ENCODE measurements at regions not wholly inside any gene's neighbourhood (a gene's known extent, or its start where the extent isn't known, plus 50 kb on each side); places are given as distances from the start of the nearest gene placed in this dataset.
"Not testable (repeated sequence)": the region's sequence is repeated elsewhere in the genome, so short reads cannot be mapped to it uniquely, and the experiment has no call there.

GRCh38 chr5:74402553-74402952, 238.0 kb downstream of the ENC1 start:
- no peak for DNase-seq (ENCODE audit: low read depth)

GRCh38 chr5:74401946-74402320, 238.6 kb downstream of the ENC1 start:
- no peak for DNase-seq (ENCODE audit: low read depth)

- no peak for DNase-seq (ENCODE audit: low read depth)
Measured at GRCh38 chr5:74401281-74401945, 239.1 kb downstream of the ENC1 start.

GRCh38 chr5:74400067-74400466, 240.5 kb downstream of the ENC1 start:
- no peak for DNase-seq (ENCODE audit: low read depth)

- no peak for DNase-seq (ENCODE audit: low read depth)
Measured at GRCh38 chr5:74396913-74397622, 243.5 kb downstream of the ENC1 start.

- DNase-seq (ENCODE audit: low read depth) = no peak
Measured at GRCh38 chr5:74394916-74395880, 245.3 kb downstream of the ENC1 start.

GRCh38 chr5:74394528-74394915, 246.0 kb downstream of the ENC1 start:
- no peak for DNase-seq (ENCODE audit: low read depth)

- DNase-seq (ENCODE audit: low read depth) = no peak
Measured at GRCh38 chr5:74393943-74394342, 246.6 kb downstream of the ENC1 start.

- DNase-seq (ENCODE audit: low read depth) = no peak
Measured at GRCh38 chr5:74392711-74393351, 247.7 kb downstream of the ENC1 start.

- DNase-seq (ENCODE audit: low read depth) = no peak
Measured at GRCh38 chr5:74391410-74391809, 249.1 kb downstream of the ENC1 start.

GRCh38 chr5:74390822-74391221, 249.7 kb downstream of the ENC1 start:
- DNase-seq (ENCODE audit: low read depth) = no peak

GRCh38 chr5:74390306-74390637, 250.3 kb downstream of the ENC1 start:
- DNase-seq (ENCODE audit: low read depth) = no peak

GRCh38 chr5:74389531-74390305, 250.8 kb downstream of the ENC1 start:
- no peak for DNase-seq (ENCODE audit: low read depth)

- not testable (repeated sequence) for DNase-seq (ENCODE audit: low read depth)
Measured at GRCh38 chr5:74388411-74388810, 252.1 kb downstream of the ENC1 start.

GRCh38 chr5:74386571-74387334, 253.8 kb downstream of the ENC1 start:
- DNase-seq (ENCODE audit: low read depth) = peak; percentile 27

- no peak for DNase-seq (ENCODE audit: low read depth)
Measured at GRCh38 chr5:74384851-74385250, 255.7 kb downstream of the ENC1 start.

- no peak for DNase-seq (ENCODE audit: low read depth)
Measured at GRCh38 chr5:74382987-74383593, 257.4 kb downstream of the ENC1 start.

- DNase-seq (ENCODE audit: low read depth) = no peak
Measured at GRCh38 chr5:74382123-74382855, 258.2 kb downstream of the ENC1 start.

- no peak for DNase-seq (ENCODE audit: low read depth)
Measured at GRCh38 chr5:74380193-74380592, 260.3 kb downstream of the ENC1 start.

- no peak for DNase-seq (ENCODE audit: low read depth)
Measured at GRCh38 chr5:74378464-74378863, 262.1 kb downstream of the ENC1 start.

Data from HS-27A (cell line).